Esophagus mucosa (tissue), 1 donor: ENCODE measurements at regions not wholly inside any gene's neighbourhood (a gene's known extent, or its start where the extent isn't known, plus 50 kb on each side); places are given as distances from the start of the nearest gene placed in this dataset.
A peak's percentile ranks its signal among the peaks of the same experiment; 100 is the strongest.
"Not testable (repeated sequence)": the region's sequence is repeated elsewhere in the genome, so short reads cannot be mapped to it uniquely, and the experiment has no call there.

ENCODE experiments used
- ATAC-seq: fragments of 200-7000 bp; cut with Tn5 transposase; one replicate; pipeline ENCODE4 v1.9.1; 2020
- donor health status: DM: yes; HTN: yes; CAD: no.

DNA sequence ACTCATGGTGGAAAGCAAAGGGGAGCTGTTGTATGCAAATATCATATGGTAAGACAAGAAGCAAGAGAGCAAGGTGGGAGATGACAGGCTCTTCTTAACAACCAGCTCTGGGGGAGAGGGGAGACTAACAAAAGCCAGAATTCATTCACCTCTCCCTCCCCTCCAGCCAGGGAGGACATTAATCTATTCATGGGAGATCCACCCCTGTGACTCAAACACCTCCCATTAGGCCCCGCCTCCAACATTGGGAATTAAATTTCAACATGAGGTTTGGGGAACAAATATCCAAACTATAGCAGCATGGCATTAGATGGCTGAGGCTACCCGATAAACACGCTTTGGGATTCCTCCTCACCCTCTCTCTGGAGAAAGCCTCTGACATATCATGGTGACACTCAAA, 210.6 kb downstream of the RHOU start:
- ATAC-seq, result no peak

DNA sequence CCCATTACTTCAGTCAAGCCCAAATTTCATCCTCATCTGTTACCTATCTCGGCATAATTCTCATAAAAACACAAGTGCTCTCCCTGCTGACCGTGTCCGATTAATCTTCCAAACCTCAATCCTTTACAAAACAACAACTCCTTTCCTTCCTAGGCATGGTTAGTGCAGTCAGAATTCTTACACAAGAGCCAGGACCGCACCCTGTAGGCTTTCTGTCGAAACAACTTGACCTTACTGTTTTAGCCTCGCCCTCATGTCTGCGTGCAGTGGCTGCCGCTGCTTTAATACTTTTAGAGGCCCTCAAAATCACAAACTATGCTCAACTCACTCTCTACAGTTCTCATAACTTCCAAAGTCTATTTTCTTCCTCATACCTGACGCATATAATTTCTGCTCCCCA, 214.3 kb downstream of the RHOU start:
- not testable (repeated sequence) for ATAC-seq

DNA sequence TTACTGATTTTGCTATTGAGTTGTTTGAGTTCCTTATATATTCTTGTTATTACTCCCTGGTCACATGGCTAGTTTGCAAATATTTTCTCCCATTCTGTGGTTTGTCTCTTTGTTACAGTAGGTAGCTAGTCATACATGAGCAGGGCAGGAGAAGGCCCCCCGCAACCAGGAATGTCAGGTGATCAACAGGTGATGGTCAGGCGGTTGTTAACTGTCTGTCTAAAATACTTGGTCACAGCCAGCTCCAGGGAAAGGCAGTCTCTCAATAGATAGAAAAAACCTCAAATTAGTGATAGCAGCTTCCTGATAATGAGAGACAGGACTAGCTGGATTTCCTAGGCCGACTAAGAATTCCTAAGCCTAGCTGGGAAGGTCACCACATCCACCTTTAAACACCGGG, 217.9 kb downstream of the RHOU start:
- ATAC-seq, result no peak

DNA sequence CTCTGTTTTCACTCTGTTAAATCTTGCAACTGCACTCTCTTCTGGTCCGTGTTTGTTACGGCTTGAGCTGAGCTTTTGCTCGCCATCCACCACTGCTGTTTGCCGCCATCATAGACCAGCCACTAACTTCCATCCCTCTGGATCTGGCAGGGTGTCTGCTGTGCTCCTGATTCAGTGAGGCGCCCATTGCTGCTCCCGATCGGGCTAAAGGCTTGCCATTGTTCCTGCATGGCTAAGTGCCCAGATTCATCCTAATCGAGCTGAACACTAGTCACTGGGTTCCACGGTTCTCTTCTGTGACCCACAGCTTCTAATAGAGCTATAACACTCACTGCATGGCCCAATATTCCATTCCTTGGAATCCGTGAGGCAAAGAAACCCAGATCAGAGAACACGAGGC, 218.5 kb downstream of the RHOU start:
- not testable (repeated sequence) for ATAC-seq

DNA sequence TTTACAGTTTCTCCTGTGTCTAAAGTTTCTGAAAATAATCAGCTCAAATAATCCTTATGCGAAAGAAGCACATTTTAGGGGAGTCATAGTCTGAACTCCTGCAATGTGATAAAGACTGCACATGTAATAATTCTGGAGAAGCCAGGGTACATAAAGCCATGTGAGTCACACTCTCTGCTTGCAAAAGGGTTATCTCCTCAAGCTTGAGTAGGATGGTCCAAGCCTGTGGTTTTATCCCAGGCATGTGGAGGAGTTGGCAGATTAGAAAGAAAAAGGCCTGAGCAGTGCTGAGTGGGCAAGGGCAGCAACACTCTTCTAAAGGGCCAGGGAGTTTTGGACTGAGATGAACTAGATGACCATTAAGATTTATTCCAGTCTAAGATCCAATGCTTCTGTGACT, 220.4 kb downstream of the RHOU start:
- ATAC-seq, result peak; percentile 13

DNA sequence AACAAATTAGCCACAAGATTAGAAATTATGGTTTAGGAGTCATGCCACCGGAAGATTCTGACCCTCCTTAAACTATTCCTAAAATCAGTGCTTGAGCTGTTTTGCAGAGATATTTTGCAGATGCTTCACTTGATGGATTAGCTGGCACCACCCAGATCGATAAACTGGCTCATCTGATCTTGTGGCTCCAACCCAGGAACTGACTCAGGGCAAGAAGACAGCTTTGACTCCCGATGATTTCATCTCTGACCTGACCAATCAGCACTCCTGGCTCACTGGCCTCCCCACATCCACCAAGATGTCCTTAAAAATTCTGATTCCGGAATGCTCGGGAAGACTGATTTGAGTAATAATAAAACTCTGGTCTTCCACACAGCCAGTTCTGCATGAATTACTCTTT, 221.6 kb downstream of the RHOU start:
- no peak for ATAC-seq

DNA sequence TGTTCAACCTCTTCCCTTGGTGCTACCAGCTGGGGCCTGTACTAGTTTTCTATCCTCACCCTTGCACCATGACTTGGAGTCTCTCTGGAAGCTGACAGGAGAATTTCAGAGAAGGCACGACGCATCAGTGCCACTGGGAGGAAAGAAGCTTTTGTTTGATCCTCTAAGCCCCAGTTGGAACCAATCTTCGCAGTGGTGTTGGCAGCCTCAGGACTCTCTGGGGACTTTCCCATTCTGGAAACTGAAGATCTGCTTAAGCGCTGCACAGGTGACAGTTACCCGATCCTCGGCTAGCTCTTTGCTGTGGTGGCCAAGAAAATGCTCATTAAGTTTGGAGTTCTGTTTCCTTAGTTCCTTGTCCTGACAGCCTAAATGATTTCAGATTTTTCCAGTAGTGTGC, 222.3 kb downstream of the RHOU start:
- no peak for ATAC-seq

DNA sequence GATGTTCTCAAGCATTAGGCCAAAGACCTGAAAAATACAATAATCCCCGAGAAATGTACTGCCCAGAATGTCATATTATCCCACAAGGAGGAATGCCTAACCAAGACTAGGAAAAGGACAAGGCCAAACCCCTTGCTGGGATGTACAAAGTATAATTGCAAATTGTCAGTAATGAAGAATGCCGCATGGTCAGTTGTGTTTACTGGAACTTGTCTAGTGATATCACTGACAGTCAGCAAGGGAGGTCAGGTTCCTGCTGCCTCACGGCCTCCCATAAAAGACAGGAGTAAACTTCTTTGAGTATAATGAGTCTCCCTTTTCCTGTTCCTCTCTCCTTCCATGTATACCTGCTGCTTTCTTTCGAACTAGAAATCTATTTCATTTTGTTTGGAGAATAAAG, 222.8 kb downstream of the RHOU start:
- no peak for ATAC-seq

DNA sequence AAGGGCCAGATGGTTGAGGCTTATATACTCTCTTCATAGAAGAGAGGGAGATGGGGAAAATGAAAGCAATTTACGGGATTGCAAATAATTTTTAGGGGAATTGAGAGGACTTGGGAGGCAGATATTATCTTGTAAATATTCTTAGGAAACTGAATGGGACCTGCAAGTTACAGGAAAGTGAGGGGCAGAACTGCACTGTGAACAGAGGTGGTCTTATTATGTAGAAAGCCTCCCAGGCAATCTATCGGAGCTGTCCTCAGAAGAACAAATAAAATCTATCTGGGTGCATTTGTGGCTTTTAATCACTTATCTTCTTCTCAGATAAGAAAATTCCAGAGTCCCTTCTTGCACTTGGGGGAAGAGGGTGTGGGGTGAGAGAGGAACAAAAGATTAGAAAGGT, 223.5 kb downstream of the RHOU start:
- no peak for ATAC-seq

DNA sequence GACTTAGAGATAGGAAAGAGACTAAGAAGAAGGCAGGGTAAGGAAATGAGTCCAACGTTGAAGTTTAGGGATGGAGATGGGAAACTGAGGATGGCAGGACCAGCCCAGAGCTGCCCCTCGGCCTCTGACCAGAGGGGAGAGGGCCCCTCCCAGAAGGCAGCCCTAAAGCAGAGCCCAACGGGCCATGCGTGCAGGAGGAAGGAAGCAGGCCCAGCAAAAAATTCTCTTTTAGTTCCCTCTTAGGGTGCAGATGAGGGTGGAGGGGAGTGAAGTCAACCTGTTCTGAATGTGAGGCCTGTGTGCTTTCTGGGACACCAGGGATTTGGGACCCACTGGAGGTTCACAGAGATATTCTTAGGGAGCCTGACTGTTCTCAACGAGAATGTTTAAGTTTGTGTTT, 225.4 kb downstream of the RHOU start:
- no peak for ATAC-seq

DNA sequence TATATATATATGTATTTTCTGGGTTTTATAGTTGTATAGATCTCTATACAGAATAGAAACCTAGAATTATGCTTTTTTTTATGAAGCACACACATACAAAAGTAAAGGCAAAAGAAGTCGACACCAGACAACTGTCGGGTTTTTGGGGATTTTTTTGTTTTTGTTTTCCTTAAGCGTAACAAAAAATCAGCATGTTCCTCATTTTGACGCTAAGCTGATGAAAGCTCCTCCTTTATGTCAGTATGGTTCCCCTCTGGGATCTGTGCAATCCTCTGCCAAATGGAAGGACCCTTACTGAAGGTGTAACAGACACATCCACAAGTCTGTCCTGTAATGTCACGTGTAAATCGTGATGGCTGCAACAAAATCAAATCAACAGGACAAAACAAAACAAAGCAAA, 226.2 kb downstream of the RHOU start:
- ATAC-seq, result no peak

DNA sequence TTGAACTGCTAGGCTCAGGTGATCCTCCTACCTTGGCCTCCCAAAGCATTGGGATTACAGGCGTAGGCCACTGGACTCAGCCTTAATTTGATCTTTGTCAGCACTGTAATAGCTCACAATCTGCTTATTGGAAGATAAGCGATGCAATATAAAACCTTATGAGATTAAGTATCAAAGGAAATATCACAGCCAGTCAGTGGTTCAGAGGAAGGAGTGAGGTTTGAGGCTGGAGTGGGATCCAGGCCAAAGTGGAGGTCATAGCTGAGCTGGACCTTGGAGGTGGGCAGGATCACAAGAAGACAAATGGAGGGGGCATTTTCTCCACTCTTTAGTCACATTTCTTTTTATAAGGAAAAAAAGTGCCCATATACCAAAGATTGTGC, 228.5 kb downstream of the RHOU start:
- ATAC-seq, result no peak

DNA sequence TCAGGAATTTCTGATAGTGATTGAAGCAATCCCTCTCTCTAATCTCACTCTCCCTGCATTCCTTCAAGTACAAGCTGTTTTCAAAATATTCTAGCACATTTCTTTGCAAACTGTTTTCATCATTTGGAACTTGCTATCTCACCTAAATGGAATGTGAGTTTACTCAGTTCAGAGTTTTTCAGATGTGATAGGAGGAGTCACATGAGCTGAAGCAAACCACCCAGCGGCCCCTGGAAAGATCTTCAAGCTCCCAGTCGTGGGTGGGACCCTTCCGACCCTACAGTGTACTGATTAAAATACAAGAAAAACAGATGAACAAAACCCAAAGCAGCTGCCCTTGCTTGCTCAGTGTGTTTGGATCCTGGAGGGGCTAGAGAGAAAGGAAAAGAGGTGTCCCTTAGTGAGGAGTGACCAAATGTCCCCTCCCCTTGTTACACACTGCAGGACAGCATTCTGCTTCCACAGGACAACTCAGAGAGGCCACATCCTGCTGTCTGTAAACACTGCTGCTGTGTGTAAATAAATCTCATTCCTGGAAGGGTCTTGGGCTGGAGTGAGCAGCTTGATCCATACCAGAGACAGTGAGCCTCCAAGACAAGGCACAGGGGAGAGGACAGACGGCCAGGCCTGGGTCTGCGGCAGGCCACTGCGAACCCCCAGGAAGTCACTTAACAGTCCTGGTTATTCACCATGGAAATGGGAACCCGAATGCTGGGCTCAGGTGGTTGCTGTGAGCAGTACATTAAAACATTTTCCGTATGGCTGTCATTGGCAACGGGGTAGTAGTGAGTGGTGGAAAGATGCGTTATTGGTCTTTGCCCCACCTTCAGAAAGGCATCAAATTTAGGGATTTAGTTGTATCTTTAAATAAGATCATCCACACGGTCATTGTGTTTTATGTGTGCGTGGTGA, 229.2 kb downstream of the RHOU start:
- no peak for ATAC-seq

DNA sequence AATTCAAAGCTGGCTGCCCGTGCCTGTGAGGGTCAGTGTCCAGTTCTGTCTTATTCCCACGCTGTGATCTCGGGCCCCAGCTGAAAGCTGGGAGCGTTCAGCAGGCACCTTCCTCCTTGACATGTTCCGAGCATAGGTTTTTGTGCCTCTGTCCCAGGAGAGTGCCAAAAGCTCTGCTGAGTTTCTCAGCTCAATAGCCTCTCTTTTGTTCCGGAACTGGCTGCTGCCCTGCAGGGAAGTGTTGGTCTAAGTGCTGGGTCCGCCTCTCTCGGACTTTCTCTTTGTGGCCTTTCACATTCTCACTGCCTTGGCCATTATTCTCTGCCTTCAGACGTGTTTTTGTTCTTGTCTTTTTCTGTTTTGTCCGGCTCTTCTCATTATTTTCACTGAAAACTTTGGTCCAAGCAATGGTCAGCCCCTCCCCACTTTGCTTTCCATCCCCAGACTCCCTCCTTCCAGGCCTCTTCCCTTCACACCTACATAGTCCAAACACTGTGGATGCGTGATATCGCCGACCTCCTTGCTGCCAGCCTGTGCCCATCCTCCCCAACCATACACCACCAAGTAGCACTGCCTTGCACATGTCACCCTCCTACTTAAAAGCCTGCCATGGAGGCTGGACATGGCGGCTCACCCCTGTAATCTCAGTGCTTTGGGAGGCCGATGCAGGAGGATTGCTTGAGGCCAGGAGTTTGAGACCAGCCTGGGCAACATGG, 233.8 kb downstream of the RHOU start:
- ATAC-seq, result no peak

DNA sequence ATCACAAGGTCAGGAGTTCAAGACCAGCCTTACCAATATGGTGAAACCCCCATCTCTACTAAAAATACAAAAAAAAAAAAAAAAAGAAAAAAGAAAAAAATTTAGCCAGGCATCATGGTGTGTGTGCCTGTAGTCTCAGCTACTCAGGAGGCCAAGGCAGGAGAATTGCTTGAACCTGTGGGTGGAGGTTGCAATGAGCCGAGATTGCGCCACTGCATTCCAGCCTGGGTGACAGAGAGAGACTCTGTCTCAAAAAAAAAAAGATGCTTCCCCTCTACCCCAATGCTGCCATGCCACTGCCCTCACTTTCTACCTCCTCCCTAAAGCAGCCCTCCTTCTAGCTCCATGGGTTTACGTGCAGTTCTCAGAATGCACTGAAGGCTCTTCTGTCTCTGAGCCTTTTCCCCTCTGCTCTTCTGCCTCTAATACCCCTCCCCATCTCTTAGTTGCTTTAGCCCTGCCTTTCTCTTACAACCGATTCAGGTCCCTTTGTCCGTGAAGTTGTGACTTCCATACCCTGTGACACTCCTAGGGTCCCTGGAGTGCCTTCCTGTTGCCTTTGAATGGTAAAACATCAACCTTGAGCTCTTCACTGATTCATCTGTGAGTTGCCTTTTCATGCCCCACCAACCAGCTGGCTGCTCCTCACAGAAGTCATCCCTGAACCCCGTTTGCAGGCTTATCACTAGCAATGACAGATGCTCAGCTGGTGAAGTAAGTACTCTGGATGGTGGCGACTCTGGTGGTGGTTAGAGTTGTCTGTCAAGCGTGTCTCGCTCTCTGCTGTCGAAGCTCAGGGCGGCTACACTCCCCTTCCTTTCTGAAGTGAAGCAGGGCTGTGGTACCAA, 234.9 kb downstream of the RHOU start:
- ATAC-seq, result no peak

DNA sequence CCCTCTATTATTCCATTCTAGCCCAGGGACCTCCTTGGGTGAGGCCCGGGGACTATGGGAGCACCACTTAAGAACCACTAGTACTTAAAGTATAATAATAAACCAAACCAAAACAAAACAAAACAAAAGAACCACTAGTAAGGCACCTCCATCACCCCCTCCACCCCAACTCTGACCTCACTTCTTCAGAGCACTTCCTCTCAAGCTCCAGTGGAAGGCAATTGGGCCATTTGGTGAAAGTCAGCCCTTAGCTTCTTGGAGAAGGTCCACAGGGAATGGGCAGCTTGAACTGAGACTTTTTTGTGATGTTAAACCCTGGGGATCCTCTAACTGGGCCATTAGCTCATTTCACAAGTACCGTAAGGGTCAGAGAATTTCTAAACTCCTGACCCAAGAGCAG, 237.3 kb downstream of the RHOU start:
- ATAC-seq, result no peak

DNA sequence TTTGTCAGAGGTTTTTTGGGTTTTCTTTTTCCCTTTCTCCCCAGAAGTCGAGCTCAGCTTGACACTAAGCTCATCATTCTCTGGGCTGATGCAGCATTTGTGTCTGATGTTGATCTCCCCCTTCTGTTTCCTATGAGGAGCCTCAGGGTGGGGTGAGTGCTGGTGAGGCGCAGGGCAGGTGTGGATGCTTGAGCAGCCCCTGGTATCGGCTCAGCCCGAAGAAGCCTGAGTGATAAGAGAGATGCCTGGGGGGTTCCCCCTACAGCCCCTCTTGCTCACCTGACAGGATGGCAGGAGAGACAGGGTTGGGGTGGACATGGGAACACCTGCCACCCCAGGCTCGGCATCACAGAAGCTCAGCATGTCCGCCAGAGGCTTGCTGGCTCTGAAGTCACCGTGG, 239.0 kb downstream of the RHOU start:
- no peak for ATAC-seq

DNA sequence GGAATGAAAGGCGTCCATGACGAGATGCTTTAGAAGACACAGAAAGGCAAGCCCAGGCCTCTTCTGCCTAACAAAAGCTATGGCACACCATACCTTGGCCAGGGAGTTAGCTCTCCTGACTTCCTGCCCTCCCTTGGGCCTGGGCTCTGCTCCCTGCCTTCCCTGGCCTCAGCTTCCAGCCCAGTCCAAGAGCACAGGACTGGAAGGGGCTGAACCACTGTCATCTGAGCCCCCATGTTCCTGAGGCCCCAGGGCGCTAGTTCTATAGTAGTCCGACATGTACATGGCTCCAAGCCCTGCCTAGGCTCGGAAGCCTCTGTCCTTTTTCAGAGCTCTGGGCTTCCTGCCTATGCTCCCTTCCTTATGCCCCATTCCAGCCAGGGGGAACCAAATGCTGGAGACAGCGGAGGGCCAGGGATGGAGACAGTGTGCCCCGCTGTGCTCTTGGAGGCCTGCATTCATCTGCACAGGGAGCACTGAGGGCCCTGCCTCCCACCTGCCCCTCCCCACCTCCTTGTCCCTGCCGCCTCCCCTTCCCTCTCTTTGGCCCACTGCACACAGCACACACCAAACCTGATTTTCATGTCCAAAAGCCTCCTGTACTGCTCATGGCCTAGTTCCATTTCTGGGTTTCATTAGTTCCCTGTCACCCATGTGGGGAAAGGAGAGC, 240.1 kb downstream of the RHOU start:
- ATAC-seq, result no peak

DNA sequence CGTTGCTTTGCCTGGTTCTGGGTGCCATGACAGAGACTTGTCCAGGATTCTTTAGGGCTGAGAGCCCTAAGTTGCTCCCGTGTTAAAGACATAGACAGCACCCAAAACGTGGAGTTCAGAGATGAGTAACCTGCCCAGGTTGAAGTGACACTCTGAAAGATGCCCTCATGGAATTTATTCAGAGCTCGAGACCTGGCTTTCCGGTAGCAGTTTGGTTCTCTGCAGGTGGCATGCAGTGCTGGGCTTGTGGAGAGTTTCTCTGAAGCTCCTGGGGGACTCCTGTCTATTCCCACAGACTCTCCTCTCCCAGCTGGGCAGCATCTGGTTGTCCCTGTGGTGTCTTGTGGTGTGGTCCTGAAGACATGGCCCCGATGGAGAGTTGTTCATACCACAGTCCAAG, 241.0 kb downstream of the RHOU start:
- ATAC-seq, result no peak

DNA sequence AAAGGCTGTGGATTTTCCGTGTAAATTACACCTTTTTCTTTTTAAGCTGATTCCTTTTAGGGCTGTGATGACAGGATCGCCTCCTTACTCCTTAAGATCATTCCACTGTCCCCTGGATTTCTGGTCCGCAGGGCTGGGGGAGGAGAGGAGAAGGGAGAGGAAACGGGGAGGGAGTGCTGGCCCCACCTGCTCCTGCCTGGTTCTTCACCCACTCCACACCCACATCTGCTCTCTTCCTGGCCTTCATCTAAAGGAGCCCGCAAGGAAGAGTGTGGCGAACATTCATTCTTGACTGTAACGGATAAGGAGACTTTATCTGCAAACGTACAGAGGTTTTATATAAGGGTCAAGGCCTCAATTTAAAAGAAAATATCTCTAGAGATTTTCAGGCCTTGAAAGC, 242.0 kb downstream of the RHOU start:
- ATAC-seq, result no peak

DNA sequence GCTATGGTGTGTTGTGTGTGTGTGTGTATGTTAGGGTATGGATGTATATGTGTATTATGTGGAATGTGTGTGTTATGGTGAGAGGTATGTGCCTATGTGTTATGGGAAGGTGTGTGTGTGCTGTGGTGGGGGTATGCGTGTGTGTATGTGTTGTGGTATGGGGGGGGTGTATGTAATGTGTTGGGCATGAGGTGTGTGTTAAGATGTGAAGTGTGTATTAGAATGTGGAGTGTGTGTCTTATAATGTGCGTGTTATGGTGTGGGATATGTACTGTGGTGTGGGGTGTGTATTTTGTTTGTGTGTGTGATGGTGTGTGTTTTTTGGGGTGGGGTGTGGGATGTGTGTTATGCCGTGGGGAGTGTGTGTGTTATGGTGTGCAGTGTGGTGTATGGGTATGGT, 242.5 kb downstream of the RHOU start:
- ATAC-seq, result no peak

DNA sequence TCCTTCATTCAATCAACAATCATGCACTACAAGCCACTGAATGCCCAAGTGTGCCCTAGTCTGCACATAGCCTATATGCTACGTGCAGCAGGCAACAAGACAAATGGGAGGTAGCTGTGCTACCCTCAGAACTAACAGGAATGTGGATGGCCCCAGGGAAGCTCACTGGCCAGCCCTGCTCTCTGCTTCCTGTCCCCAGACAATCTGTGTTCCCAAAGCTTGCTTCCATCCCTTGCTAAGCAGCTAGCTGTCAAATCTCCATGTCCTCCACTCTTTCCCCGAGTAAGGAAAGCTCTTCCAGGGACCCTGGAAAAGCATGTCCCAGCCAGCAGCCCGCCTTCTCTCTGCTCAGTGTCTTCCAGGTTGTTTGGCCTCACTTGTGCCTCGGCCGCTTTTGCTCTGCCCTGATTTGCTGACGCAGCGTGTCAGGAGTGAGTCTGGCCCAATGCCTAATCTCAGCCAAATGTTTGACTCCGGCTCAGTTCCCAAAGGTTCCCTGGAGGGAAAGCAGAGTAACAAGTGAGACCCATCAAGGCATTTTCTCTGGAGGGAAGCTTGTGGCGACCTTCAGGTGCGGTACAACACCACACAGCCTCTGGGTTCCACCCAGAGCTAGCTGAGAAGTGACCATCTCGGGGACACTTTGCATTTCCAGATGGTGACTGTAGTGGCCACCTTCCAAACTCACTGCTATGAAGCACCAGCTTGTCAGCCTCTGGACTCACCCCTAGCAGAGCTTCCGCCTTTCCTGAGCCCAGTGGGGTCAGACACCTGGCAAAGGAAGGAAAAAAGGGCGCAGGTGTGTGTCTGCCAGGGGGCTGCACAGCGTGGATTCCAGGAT, 243.4 kb downstream of the RHOU start:
- no peak for ATAC-seq
